HUES48 (cell line): ENCODE measurements at regions not wholly inside any gene's neighbourhood (a gene's known extent, or its start where the extent isn't known, plus 50 kb on each side); places are given as distances from the start of the nearest gene placed in this dataset.

Experiments used
- H3K27ac ChIP-seq: one replicate; pipeline ENCODE4 v1.7.0; 2013; ENCODE audit warnings: low read depth, low read length, inconsistent platforms
- H3K27me3 ChIP-seq: 2 replicates; pipeline ENCODE4 v1.6.1; 2013; ENCODE audit warnings: mild to moderate bottlenecking, low read length; ENCODE audit not compliant: control insufficient read depth, insufficient read depth
- H3K36me3 ChIP-seq: 2 replicates; pipeline ENCODE4 v1.6.1; 2013; ENCODE audit warnings: low read length; ENCODE audit not compliant: control insufficient read depth, insufficient read depth
- H3K4me1 ChIP-seq: 2 replicates; pipeline ENCODE4 v1.6.1; 2013; ENCODE audit warnings: mild to moderate bottlenecking, low read length; ENCODE audit not compliant: control insufficient read depth, insufficient read depth
- H3K4me3 ChIP-seq: 2 replicates; pipeline ENCODE4 v1.5.1; 2013; ENCODE audit warnings: mild to moderate bottlenecking, low read depth, low read length
- H3K9ac ChIP-seq: 2 replicates; pipeline ENCODE4 v1.6.1; 2013; ENCODE audit warnings: mild to moderate bottlenecking, low read depth, low read length, moderate library complexity
- H3K9me3 ChIP-seq: 2 replicates; pipeline ENCODE4 v1.6.1; 2013; ENCODE audit warnings: low read length; ENCODE audit not compliant: control insufficient read depth, insufficient read depth

- Histone ChIP-seq H3K9ac (no peak overlapping the region), H3K9me3 (peaks cover 54% of the 10 kb centered on the region), H3K27me3 (no peaks in the 10 kb centered on the region), H3K4me3 (no peak overlapping the region), H3K36me3 (0 out of 2 replicates have a peak, but pooled peaks cover 3% of the 10 kb centered on the region), H3K4me1 (peaks cover 7% of the 10 kb centered on the region), H3K27ac (no peak overlapping the region)
These were observed 73.5 kb downstream of the CD24 start for GRCh38 chr6:106901062-106901461.

GRCh38 chr6:106899697-106900096 is 74.8 kb downstream of the CD24 start:
- no peaks in the 10 kb centered on the region for H3K27me3 ChIP-seq
- 0 out of 2 replicates have a peak, but pooled peaks cover 3% of the 10 kb centered on the region for H3K36me3 ChIP-seq
- no peak overlapping the region for H3K9ac ChIP-seq
- H3K27ac ChIP-seq, result no peak overlapping the region
- peaks cover 52% of the 10 kb centered on the region for H3K9me3 ChIP-seq
- peaks cover 15% of the 10 kb centered on the region for H3K4me1 ChIP-seq
- no peak overlapping the region; the same call in 1 of the 2 replicates for H3K4me3 ChIP-seq

- Histone ChIP-seq H3K4me3 (no peak overlapping the region), H3K9ac (no peak overlapping the region)
These were observed 76.9 kb downstream of the CD24 start for GRCh38 chr6:106897580-106897979.

GRCh38 chr6:106895703-106896040 is 78.9 kb downstream of the CD24 start:
- H3K9ac ChIP-seq, result no peak overlapping the region
- no peak overlapping the region for H3K4me3 ChIP-seq
- H3K9me3 ChIP-seq, result peaks cover 13% of the 10 kb centered on the region
- peaks cover 15% of the 10 kb centered on the region for H3K4me1 ChIP-seq
- H3K27ac ChIP-seq, result peak overlapping the region; percentile 85
- no peaks in the 10 kb centered on the region for H3K36me3 ChIP-seq
- no peaks in the 10 kb centered on the region for H3K27me3 ChIP-seq

More at GRCh38 chr6:106897580-106897979, 76.9 kb downstream of the CD24 start:
- H3K36me3 ChIP-seq, result 0 out of 2 replicates have a peak, but pooled peaks cover 3% of the 10 kb centered on the region
- peaks cover 15% of the 10 kb centered on the region for H3K4me1 ChIP-seq
- H3K27ac ChIP-seq, result no peak overlapping the region
- H3K27me3 ChIP-seq, result no peaks in the 10 kb centered on the region
- H3K9me3 ChIP-seq, result peaks cover 32% of the 10 kb centered on the region

- H3K4me1 ChIP-seq, result peaks cover 15% of the 10 kb centered on the region
These were observed 79.4 kb downstream of the CD24 start for GRCh38 chr6:106894978-106895702.

GRCh38 chr6:106892186-106892585 is 82.3 kb downstream of the CD24 start:
- Histone ChIP-seq H3K27ac (no peak overlapping the region), H3K4me1 (peaks cover 15% of the 10 kb centered on the region), H3K9me3 (no peaks in the 10 kb centered on the region), H3K9ac (no peak overlapping the region), H3K36me3 (no peaks in the 10 kb centered on the region), H3K4me3 (no peak overlapping the region), H3K27me3 (no peaks in the 10 kb centered on the region)

More at GRCh38 chr6:106894978-106895702, 79.4 kb downstream of the CD24 start:
- Histone ChIP-seq H3K27ac (peak overlapping the region; percentile 85), H3K4me3 (no peak overlapping the region), H3K27me3 (no peaks in the 10 kb centered on the region), H3K9ac (no peak overlapping the region), H3K36me3 (no peaks in the 10 kb centered on the region), H3K9me3 (peaks cover 8% of the 10 kb centered on the region)

GRCh38 chr6:106890447-106890846 is 84.1 kb downstream of the CD24 start:
- Histone ChIP-seq H3K4me3 (no peak overlapping the region), H3K27me3 (no peaks in the 10 kb centered on the region), H3K4me1 (peaks cover 26% of the 10 kb centered on the region), H3K9ac (no peak overlapping the region), H3K9me3 (no peaks in the 10 kb centered on the region), H3K27ac (no peak overlapping the region), H3K36me3 (no peaks in the 10 kb centered on the region)

- no peaks in the 10 kb centered on the region for H3K9me3 ChIP-seq
- H3K27ac ChIP-seq, result peak overlapping the region; percentile 71
- no peak overlapping the region for H3K4me3 ChIP-seq
- H3K9ac ChIP-seq, result no peak overlapping the region
- peaks cover 25% of the 10 kb centered on the region for H3K4me1 ChIP-seq
- H3K27me3 ChIP-seq, result no peaks in the 10 kb centered on the region
- H3K36me3 ChIP-seq, result no peaks in the 10 kb centered on the region
These were observed 84.8 kb downstream of the CD24 start for GRCh38 chr6:106889692-106890091.

GRCh38 chr6:106886922-106887797 is 87.4 kb downstream of the CD24 start:
- Histone ChIP-seq H3K27ac (peak overlapping the region; percentile 87), H3K9ac (peak overlapping the region; percentile 27; the same call in 1 of the 2 replicates), H3K4me3 (peak overlapping the region; percentile 33; the same call in 1 of the 2 replicates), H3K27me3 (no peaks in the 10 kb centered on the region), H3K9me3 (no peaks in the 10 kb centered on the region), H3K4me1 (peaks cover 32% of the 10 kb centered on the region), H3K36me3 (no peaks in the 10 kb centered on the region)

- no peaks in the 10 kb centered on the region for H3K9me3 ChIP-seq
- no peaks in the 10 kb centered on the region for H3K36me3 ChIP-seq
- H3K4me3 ChIP-seq, result peak overlapping the region; percentile 33; the same call in 1 of the 2 replicates
- peak overlapping the region; percentile 87 for H3K27ac ChIP-seq
- no peaks in the 10 kb centered on the region for H3K27me3 ChIP-seq
- peak overlapping the region; percentile 27; the same call in 1 of the 2 replicates for H3K9ac ChIP-seq
- peaks cover 32% of the 10 kb centered on the region for H3K4me1 ChIP-seq
These were observed 88.3 kb downstream of the CD24 start for GRCh38 chr6:106886081-106886843.
